B cell (primary cell): ENCODE measurements at regions not wholly inside any gene's neighbourhood (a gene's known extent, or its start where the extent isn't known, plus 50 kb on each side); places are given as distances from the start of the nearest gene placed in this dataset.

Experiments
- EZH2 ChIP-seq: IDR thresholded peaks from 2 replicates; pipeline ENCODE4 v1.6.1; 2012; ENCODE audit warnings: borderline replicate concordance, low read depth, mild to moderate bottlenecking, moderate library complexity, low read length; ENCODE audit not compliant: insufficient read depth, poor library complexity, severe bottlenecking
- TF ChIP-seq, protein P1 (sequence below): fragments of 200-600 bp; IDR thresholded peaks from one replicate; pipeline ENCODE4 v1.8.0; 2022; ENCODE audit warnings: antibody characterized with exemption, mild to moderate bottlenecking

DNA sequence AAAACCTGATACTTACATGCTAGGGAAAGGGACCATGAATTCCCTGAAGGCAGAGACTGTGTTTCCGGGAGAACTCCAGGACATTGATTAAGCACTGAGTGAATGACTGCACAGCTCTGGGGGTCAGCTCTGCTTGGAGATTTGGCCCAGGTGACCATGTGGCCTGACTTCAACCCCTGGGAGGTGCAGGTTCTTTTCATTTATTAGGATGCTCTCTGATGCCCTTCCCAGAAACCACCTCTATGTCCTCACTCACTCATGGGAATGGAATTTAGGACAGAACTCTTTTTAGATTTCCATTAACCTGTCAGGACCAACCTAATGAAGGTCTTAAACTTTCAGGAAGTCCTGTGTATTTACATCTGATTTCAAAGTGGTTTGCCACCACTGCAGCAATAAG, 393.3 kb upstream of the ARGLU1 start:
- TF ChIP-seq, protein P1, sequence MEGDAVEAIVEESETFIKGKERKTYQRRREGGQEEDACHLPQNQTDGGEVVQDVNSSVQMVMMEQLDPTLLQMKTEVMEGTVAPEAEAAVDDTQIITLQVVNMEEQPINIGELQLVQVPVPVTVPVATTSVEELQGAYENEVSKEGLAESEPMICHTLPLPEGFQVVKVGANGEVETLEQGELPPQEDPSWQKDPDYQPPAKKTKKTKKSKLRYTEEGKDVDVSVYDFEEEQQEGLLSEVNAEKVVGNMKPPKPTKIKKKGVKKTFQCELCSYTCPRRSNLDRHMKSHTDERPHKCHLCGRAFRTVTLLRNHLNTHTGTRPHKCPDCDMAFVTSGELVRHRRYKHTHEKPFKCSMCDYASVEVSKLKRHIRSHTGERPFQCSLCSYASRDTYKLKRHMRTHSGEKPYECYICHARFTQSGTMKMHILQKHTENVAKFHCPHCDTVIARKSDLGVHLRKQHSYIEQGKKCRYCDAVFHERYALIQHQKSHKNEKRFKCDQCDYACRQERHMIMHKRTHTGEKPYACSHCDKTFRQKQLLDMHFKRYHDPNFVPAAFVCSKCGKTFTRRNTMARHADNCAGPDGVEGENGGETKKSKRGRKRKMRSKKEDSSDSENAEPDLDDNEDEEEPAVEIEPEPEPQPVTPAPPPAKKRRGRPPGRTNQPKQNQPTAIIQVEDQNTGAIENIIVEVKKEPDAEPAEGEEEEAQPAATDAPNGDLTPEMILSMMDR, result no peak
- no peak for TF ChIP-seq EZH2
